Caco-2 (cell line): ENCODE measurements at regions not wholly inside any gene's neighbourhood (a gene's known extent, or its start where the extent isn't known, plus 50 kb on each side); places are given as distances from the start of the nearest gene placed in this dataset.

Source experiments
- BruUV-seq: library from RNA; stranded (reverse); fragments of 400-500 nt; replicated peaks from 2 replicates; lab custom pipeline; 2021; lab: Mats Ljungman, UMichigan
- CTCF ChIA-PET: fragments of 300-600 bp; sonication (Branson Sonifier 250); formaldehyde crosslinking; loops from one replicate; lab custom pipeline; 2022; ENCODE audit warnings: antibody characterized with exemption; lab: Charles Lee
- POLR2A ChIA-PET: fragments of 300-600 bp; sonication (Branson Sonifier 250); formaldehyde crosslinking; loops from one replicate; lab custom pipeline; 2022; ENCODE audit warnings: antibody characterized with exemption; lab: Charles Lee
- DNase-seq, 2 experiments: peaks; one replicate each; pipeline versions ENCODE4 v3.0.0 to v3.0.0-alpha.2; 2020 to 2022
- H3K27me3 ChIP-seq: replicated peaks from 2 replicates; pipeline ENCODE4 v1.6.0; 2011; ENCODE audit warnings: low read length; ENCODE audit not compliant: control insufficient read depth, insufficient read depth
- H3K36me3 ChIP-seq: 2 replicates; pipeline ENCODE4 v1.5.1; 2011; ENCODE audit warnings: low read length; ENCODE audit not compliant: control insufficient read depth, insufficient read depth
- H3K4me1 ChIP-seq: fragments of 250-450 bp; sonication (Bioruptor Pico); 2 replicates; pipeline ENCODE4 v1.5.1; 2020; ENCODE audit warnings: mild to moderate bottlenecking
- H3K4me3 ChIP-seq: 2 replicates; pipeline ENCODE4 v1.5.1; 2011; ENCODE audit warnings: low read depth, mild to moderate bottlenecking, control low read depth, low read length
- H3K9me3 ChIP-seq: fragments of 250-450 bp; sonication (Bioruptor Pico); 2 replicates; pipeline ENCODE4 v1.5.1; 2020; ENCODE audit warnings: mild to moderate bottlenecking, moderate library complexity
- H3K27ac Mint-ChIP-seq: one replicate; pipeline ENCODE4 v1.8.0; 2022; ENCODE audit warnings: mixed read lengths; ENCODE audit not compliant: unreplicated experiment
- H3K27me3 Mint-ChIP-seq: one replicate; pipeline ENCODE4 v1.8.0; 2022; ENCODE audit warnings: mixed read lengths; ENCODE audit not compliant: insufficient read depth, unreplicated experiment
- H3K36me3 Mint-ChIP-seq: one replicate; pipeline ENCODE4 v1.8.0; 2022; ENCODE audit warnings: mild to moderate bottlenecking, mixed read lengths; ENCODE audit not compliant: insufficient read depth, unreplicated experiment
- H3K4me1 Mint-ChIP-seq: one replicate; pipeline ENCODE4 v1.8.0; 2022; ENCODE audit warnings: low read depth, mixed read lengths; ENCODE audit not compliant: unreplicated experiment
- H3K4me3 Mint-ChIP-seq: one replicate; pipeline ENCODE4 v1.8.0; 2022; ENCODE audit warnings: mild to moderate bottlenecking, moderate library complexity, mixed read lengths; ENCODE audit not compliant: unreplicated experiment
- H3K9me3 Mint-ChIP-seq: one replicate; pipeline ENCODE4 v1.8.0; 2022; ENCODE audit warnings: mixed read lengths; ENCODE audit not compliant: unreplicated experiment
- intact Hi-C: fragments of 100-400 bp; cut with micrococcal nuclease; formaldehyde crosslinking; loops from one replicate; pipeline ENCODE4 v1.10.0; 2022; ENCODE audit not compliant: unreplicated experiment
- TF ChIP-seq, protein P1 (sequence below), 2 experiments: fragments of 200-600 bp in 1 of 2; IDR thresholded peaks; 1 replicate in 1 of 2; 2 replicates in 1 of 2; pipeline versions ENCODE4 v1.5.1 to v1.8.0; 2011 to 2022; ENCODE audit warnings: antibody characterized with exemption in 1 of 2, control low read depth in 1 of 2, inconsistent platforms in 1 of 2, low read depth in 1 of 2, low read length in 1 of 2, mild to moderate bottlenecking in 1 of 2, moderate library complexity in 1 of 2; ENCODE audit not compliant: insufficient read depth in 1 of 2, severe bottlenecking in 1 of 2, unreplicated experiment in 1 of 2

DNA sequence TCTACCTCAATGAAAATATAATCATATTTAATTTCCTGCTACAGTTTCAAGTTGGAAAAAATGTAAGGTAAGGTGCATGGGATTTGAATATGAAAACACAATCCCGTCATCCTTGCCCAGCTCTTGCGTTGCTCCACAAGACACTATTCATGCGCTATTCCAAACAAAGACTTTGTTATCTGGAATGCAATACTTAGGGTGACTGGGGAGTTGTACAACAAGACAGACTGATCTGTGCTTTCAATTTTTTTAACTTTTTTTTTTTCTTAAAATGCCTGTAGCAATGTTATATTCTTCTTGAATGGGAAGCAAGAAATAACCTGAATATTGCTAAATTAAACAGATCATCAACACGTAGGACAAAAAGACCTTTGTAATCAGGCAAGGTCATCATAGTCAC, 1077.2 kb downstream of the TTLL7 start:
- Histone ChIP-seq H3K4me1 (no peaks in the 10 kb centered on the region), H3K9me3 (no peaks in the 10 kb centered on the region), H3K36me3 (no peaks in the 10 kb centered on the region), H3K4me3 (no peak overlapping the region), H3K27me3 (no peaks in the 10 kb centered on the region)
- ChIA-PET CTCF (no interaction called here), POLR2A (no interaction called here)
- intact Hi-C loops = no loop called here
- no peak overlapping the region for H3K4me3 Mint-ChIP-seq
- H3K27me3 Mint-ChIP-seq = no peaks in the 10 kb centered on the region
- BruUV-seq = no TSS peak
- H3K4me1 Mint-ChIP-seq = no peaks in the 10 kb centered on the region
- DNase-seq = no peak
- TF ChIP-seq, protein P1, sequence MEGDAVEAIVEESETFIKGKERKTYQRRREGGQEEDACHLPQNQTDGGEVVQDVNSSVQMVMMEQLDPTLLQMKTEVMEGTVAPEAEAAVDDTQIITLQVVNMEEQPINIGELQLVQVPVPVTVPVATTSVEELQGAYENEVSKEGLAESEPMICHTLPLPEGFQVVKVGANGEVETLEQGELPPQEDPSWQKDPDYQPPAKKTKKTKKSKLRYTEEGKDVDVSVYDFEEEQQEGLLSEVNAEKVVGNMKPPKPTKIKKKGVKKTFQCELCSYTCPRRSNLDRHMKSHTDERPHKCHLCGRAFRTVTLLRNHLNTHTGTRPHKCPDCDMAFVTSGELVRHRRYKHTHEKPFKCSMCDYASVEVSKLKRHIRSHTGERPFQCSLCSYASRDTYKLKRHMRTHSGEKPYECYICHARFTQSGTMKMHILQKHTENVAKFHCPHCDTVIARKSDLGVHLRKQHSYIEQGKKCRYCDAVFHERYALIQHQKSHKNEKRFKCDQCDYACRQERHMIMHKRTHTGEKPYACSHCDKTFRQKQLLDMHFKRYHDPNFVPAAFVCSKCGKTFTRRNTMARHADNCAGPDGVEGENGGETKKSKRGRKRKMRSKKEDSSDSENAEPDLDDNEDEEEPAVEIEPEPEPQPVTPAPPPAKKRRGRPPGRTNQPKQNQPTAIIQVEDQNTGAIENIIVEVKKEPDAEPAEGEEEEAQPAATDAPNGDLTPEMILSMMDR (IDR thresholded peaks at IDR 0.05; ENCODE audit: insufficient read depth in 1 of 2, low read depth in 1 of 2, low read length in 1 of 2, severe bottlenecking in 1 of 2, unreplicated experiment in 1 of 2) = no peak
- H3K36me3 Mint-ChIP-seq = no peaks in the 10 kb centered on the region
- no peaks in the 10 kb centered on the region for H3K9me3 Mint-ChIP-seq
- no peak overlapping the region for H3K27ac Mint-ChIP-seq

DNA sequence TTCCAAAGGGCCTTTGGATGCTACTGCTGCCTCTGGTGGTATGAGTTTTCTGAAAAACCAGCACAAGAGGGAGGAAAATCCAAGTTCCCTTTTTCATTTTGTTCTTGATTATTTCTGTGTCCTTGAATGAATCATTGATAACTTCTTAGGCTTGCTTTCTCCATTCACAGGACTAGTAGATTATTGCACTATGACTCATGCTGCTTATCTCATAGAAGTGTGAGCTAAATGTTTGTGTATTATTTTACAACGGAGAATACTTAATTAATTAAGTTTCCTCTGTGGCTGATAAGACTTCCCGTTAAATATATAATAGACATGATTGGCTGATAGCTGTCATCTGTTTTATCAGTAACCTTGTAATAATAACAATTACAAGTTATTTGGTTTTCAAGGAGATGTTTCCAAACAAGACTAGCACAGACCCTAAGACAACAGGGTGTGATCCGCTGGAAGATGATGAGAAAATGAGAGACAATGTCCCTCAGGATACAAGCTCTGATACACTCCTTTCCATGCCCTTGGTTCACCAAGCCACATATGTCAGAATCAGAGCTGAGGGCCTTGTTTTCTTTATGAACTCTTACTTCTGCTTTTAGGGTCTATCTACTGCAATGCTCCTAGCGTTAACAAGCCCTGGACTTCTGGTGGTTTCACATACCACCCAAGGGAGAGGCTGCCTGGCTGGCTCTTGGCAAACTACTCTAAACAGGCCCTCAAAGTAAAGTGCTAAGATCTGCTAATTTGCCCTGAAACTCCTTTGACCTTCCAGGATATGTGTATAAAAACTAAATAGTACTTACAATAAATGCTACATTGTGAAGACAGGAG, 1078.3 kb downstream of the TTLL7 start:
- POLR2A ChIA-PET = no interaction called here
- H3K4me3 ChIP-seq = no peak overlapping the region
- no peaks in the 10 kb centered on the region for H3K4me1 ChIP-seq
- no peak for DNase-seq
- H3K4me3 Mint-ChIP-seq = no peak overlapping the region
- TF ChIP-seq, protein P1 (IDR thresholded peaks at IDR 0.05; ENCODE audit: insufficient read depth in 1 of 2, low read depth in 1 of 2, low read length in 1 of 2, severe bottlenecking in 1 of 2, unreplicated experiment in 1 of 2) = no peak
- H3K27me3 Mint-ChIP-seq = no peaks in the 10 kb centered on the region
- no peaks in the 10 kb centered on the region for H3K27me3 ChIP-seq
- no peak overlapping the region for H3K27ac Mint-ChIP-seq
- H3K4me1 Mint-ChIP-seq = no peaks in the 10 kb centered on the region
- no peaks in the 10 kb centered on the region for H3K9me3 Mint-ChIP-seq
- intact Hi-C loops = no loop called here
- no peaks in the 10 kb centered on the region for H3K9me3 ChIP-seq
- CTCF ChIA-PET = no interaction called here
- no peaks in the 10 kb centered on the region for H3K36me3 ChIP-seq
- BruUV-seq = no TSS peak
- H3K36me3 Mint-ChIP-seq = no peaks in the 10 kb centered on the region

DNA sequence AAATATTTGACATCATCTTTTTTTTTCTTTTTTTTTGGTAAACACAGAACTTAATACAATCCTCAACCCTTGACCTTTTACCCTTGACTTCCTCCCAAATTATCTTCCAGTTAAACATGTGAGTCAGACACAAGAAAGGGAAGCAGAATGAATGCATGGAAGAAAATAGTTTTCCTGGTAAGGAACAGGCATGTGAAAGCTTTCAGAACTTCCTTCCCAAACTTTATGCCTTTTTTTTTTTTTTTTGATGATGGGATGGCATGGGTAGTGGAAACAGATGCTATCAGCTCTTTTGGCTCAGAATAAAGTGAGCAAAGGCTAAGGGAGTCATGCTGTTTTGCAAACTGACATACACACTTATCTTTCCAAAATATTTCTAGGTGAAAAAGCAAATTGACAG, 1079.1 kb downstream of the TTLL7 start:
- Histone ChIP-seq H3K4me1 (no peaks in the 10 kb centered on the region), H3K36me3 (no peaks in the 10 kb centered on the region), H3K27me3 (no peaks in the 10 kb centered on the region), H3K9me3 (no peaks in the 10 kb centered on the region), H3K4me3 (no peak overlapping the region)
- ChIA-PET CTCF (no interaction called here), POLR2A (no interaction called here)
- H3K27me3 Mint-ChIP-seq = no peaks in the 10 kb centered on the region
- H3K4me3 Mint-ChIP-seq = no peak overlapping the region
- no peaks in the 10 kb centered on the region for H3K4me1 Mint-ChIP-seq
- DNase-seq = no peak
- TF ChIP-seq, protein P1 (IDR thresholded peaks at IDR 0.05; ENCODE audit: insufficient read depth in 1 of 2, low read depth in 1 of 2, low read length in 1 of 2, severe bottlenecking in 1 of 2, unreplicated experiment in 1 of 2) = no peak
- BruUV-seq = no TSS peak
- no peaks in the 10 kb centered on the region for H3K36me3 Mint-ChIP-seq
- H3K9me3 Mint-ChIP-seq = no peaks in the 10 kb centered on the region
- H3K27ac Mint-ChIP-seq = no peak overlapping the region
- intact Hi-C loops = no loop called here
